GM21723 (cell line): ENCODE measurements at regions not wholly inside any gene's neighbourhood (a gene's known extent, or its start where the extent isn't known, plus 50 kb on each side); places are given as distances from the start of the nearest gene placed in this dataset.
"Not testable (repeated sequence)": the region's sequence is repeated elsewhere in the genome, so short reads cannot be mapped to it uniquely, and the experiment has no call there.

ENCODE experiments used
- ATAC-seq: cut with Tn5 transposase; IDR thresholded peaks from one replicate; pipeline ENCODE4 v1.9.1; 2021; ENCODE audit warnings: mild to moderate bottlenecking, moderate library complexity; ENCODE audit not compliant: unreplicated experiment

- ATAC-seq = no peak
Observed at GRCh38 chr10:21406595-21407193, 118.8 kb downstream of the SKIDA1 start.

DNA sequence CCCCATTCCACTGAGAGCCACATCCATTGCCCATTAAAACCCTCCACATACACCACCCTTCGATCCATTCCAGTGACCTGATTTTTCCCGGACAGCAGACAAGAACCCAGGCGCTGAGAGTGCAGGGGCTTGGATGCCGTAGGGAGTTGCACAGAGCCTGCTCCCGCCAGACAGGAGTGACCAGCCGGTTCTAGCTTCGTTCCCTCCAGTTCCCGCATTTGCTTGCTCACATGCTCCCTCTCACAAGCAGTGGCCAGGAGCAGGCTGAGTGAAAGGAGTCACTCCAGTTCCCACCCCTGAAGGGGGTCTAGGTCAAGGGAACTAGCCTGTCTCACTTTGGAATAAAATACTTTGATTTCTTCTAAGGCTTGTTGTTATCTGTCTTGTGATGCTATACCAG lies 119.5 kb downstream of the SKIDA1 start:
- no peak for ATAC-seq

DNA sequence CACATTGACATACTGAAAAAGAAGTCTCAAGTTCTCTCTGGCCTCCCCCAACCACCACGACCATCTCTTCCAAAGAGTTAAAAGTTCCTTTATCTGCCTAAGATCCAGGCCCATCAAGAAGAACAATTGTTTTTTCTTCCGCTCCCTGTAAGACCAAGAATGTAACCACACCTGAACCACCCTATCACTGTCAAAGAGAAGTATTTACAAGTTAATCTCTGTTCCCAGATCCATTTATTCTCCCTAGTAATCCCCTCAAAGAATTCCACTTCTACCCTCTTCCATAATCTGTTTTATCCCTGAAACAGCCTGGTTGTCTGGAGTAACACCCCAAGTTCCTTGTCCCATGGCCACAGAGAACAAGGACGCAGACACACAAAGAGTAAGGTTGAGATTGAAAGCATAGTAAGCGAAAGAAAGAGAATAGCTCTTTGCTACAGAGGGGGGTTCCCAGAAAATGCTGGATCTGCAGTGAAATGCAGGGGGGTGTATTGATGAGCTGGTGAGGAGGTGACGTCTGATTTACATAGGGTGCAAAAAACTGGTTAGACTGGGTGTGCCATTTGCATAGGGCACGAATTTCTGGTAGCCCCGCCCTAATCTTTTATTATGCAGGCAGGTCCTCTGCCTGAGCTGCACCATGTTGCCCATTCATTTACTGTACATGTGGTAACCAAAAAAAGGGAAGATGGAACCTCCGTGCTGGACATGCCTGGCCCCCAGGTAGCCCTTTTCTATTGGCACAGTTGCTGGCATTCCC lies 122.0 kb downstream of the SKIDA1 start:
- ATAC-seq = no peak

DNA sequence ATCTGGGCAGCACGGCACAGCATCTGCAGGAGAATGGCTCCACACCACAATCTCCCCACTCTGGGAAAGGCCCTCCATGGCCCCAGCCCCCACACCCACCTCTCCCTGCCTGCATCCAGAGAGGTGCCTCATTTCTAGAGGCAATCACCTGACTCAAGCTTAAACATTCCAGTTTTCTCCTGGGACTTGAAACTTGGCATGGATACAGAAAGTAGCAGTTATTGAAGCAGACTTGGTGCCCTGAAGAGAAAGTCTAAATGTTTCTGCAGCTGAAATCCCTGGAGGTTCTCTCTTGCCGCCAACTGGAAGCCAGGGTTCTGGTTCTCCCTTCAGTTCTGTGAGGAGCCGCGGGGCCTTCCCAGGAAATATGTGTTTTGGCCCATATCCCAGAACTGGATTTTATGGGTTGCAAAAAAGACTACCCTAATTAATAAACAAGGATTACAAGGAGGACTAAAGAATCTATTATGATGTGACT lies 122.8 kb downstream of the SKIDA1 start:
- ATAC-seq = no peak

GRCh38 chr10:21401196-21401595 lies 124.3 kb downstream of the SKIDA1 start:
- ATAC-seq = no peak

- no peak for ATAC-seq
Observed at GRCh38 chr10:21399392-21400035, 126.0 kb downstream of the SKIDA1 start.

- no peak for ATAC-seq
Observed at GRCh38 chr10:21398563-21399231, 126.8 kb downstream of the SKIDA1 start.

DNA sequence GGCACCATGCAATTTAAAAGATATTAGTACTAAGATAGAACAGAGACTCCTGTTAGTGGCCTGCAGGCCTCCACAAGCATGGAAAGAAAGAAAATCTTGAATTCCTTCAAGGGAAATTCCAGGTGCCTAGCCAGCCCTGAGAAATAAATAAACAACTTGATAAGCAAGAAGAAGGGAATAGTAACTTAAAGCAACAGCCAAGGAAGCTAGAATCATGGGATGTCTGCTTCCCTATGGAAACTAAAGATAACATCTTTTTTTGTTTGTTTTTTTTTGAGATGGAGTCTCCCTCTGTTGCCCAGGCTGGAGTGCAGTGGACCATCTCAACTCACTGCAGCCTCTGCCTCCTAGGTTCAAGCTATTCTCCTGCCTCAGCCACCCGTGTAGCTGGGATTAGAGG lies 128.6 kb downstream of the SKIDA1 start:
- ATAC-seq = no peak

GRCh38 chr10:21393931-21394330 lies 131.6 kb downstream of the SKIDA1 start:
- ATAC-seq = no peak

DNA sequence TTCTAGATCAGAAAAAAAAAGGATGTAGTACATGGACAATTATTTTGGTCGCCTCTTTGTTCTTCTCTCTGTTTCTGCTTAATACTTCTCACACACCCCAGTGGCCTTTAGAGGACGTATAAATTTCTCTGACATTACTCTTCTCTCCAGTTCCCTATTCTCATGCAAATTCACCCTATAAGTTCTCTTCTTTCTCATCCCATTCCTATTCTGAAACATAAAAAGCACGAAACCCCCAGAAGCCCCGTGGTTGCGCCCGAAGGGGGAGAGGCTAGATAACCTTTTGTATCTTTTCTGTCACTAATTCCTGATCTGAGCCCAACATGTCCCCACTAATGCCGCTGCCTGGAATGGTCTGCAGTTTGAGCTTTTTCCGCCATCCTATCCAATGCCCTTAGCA lies 136.9 kb downstream of the SKIDA1 start:
- no peak for ATAC-seq

DNA sequence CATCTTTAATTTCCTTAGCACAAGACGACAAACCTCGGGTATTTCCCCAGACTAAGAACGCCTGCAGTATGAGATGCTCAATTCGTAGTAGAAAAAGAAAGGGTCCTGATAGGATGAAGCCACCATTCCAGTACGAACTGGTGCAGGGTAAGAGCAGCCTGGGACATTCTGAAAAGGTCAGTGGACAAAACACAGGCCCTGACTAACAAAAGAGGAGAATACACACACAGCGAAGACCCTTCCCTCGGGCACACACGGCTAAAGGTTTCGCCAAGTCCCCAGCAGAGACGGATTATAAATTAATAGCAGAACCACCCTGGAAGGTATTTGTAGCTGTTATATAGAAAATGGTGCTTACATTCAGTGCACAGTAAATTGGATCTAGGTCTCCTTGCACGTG lies 137.6 kb downstream of the SKIDA1 start:
- no peak for ATAC-seq

DNA sequence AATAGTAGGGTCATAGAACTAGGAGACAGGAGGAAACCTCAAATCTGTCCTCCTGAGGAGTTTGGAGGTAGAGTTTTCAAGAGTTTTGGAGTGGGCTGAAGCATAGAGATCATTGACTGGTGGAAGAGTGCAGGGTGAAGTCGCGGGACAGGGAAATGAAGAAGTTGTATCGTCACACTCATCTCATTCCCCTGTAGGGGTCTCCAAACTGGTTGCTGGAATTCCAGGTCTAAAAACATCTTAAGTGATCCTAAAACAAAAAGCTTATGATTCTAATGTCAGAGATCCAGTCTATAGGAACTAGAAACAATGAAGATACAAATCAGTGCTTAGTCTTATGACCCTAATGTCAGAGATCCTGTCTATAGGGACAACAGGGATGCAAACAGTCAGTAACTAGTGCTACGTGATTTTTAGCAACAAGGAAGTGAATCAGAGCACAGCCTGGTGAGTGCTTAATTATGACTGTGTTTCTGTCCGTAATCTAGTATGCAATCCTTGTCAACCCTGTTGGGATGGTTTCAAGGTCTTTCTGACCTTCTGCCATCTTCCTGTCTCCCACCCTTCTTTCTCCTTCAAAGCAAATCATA lies 139.4 kb downstream of the SKIDA1 start:
- ATAC-seq = no peak

DNA sequence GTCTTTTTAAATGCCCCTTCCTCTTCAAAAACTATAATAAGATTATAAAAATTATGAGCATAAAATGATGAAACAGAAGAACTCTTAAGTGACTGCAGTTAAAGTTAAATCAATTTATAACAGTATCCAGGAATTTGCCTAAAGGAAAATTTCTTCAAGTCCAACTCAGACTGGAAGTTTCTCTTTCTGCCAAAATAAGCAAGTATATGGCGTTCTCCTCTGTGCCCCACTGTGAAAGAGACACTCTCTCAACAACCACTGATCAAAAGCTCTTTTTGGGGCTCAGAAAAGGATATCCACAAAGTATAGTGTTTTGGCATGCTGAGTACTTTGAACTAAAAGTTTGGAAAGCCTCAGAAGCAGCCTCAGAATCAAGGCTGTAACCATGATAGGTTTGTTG lies 139.9 kb downstream of the SKIDA1 start:
- no peak for ATAC-seq

GRCh38 chr10:21379143-21379542 lies 146.3 kb downstream of the SKIDA1 start:
- no peak for ATAC-seq

- not testable (repeated sequence) for ATAC-seq
Observed at GRCh38 chr10:21375274-21375673, 150.2 kb downstream of the SKIDA1 start.

DNA sequence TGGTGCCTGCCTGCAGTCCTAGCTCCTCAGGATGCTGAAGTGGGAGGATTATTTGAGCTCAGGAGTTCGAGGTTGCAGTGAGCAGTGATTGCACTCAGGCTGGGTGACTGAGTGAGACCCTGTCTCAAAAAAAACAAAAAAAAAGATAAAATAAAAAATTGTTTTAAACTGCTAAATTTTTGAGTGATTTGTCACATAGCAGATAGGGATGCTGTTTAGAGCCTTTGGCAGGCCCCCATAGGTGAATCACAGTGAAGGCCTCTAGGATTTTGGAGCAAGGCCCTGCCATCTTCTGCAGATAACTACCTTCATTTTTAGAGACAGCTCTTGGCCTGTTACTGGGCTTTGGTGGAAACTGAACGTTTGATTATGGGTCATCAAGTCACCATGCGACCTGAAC lies 151.6 kb downstream of the SKIDA1 start:
- not testable (repeated sequence) for ATAC-seq

- peak; percentile 83 for ATAC-seq
Observed at GRCh38 chr10:21372651-21373410, 152.7 kb downstream of the SKIDA1 start.

DNA sequence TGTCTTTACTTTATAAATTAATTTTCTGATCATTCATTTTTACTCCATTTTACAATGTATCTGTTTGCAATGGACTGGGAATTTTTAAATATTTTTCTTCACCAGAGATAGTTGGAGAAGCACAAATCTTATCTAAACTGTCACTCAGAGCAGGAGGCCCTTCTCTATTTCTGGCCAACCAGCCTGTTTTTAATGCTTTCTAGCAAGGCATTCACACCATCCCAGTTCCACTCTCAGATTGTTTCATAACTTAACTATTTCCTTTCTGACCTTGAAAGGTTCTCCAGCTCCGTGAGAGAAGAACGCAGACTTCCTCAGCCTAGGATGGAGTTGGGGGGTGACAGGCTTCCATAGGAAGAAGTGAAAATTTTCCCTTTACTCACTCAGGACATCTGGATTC lies 155.8 kb downstream of the SKIDA1 start:
- no peak for ATAC-seq

DNA sequence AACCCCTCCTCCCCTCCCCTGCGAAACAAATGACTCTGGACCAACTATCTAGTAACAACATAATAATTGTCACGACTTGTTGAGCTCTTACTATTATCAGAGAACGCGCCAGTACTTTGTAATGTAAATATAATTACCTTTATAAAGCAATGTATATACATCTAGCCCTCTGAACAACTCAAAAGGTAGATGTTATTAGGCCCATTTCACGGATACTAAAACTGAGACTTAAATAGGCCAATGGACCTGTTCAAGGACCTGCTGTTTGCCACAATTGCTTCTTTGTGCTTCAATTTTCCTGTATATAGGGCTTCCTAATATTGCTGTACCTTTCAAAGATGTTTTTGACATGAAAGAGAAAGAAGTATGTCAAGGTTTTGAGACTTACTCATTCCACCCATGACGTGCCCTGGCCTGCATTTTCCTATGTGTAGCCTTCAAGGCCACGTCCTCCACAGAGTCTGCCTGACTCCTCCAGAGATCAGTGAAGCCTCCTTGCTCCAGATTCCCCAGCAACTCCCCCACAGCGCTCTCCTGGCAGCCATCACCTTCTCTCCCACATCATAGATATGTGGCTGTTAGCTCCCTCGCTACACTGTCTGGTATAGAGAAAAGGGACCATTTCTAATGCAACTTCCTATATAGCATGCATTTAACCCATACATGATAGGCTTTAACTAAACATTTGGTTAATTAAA lies 156.6 kb downstream of the SKIDA1 start:
- ATAC-seq = no peak
